GM12878 (cell line): ENCODE measurements at regions not wholly inside any gene's neighbourhood (a gene's known extent, or its start where the extent isn't known, plus 50 kb on each side); places are given as distances from the start of the nearest gene placed in this dataset.

Experiments used
- ATAC-seq: fragments of 200-7000 bp; cut with Tn5 transposase; 3 replicates; pipeline ENCODE4 v1.9.1; 2020; ENCODE audit warnings: mild to moderate bottlenecking, moderate library complexity
- BruUV-seq: library from RNA; stranded (reverse); fragments of 400-500 nt; replicated peaks from 2 replicates; lab custom pipeline; 2021; lab: Mats Ljungman, UMichigan
- CTCF ChIA-PET: fragments of 300-600 bp; sonication (Branson Sonifier 250); formaldehyde crosslinking; extraction: SDS; loops from one replicate; lab custom pipeline; 2021; ENCODE audit warnings: inconsistent platforms; lab: Yijun Ruan, JAX
- POLR2A ChIA-PET: fragments of 350-600 bp; formaldehyde crosslinking; extraction: SDS; loops from one replicate; lab custom pipeline; 2021; ENCODE audit warnings: inconsistent platforms; lab: Charles Lee
- RAD21 ChIA-PET: fragments of 300-600 bp; sonication (Branson Sonifier 250); formaldehyde crosslinking; loops from one replicate; lab custom pipeline; 2023; ENCODE audit warnings: antibody characterized with exemption; ENCODE audit not compliant: unreplicated experiment; lab: Charles Lee
- SMC1A ChIA-PET: fragments of 300-600 bp; sonication (Branson Sonifier 250); formaldehyde crosslinking; loops from one replicate; lab custom pipeline; 2023; ENCODE audit not compliant: unreplicated experiment, uncharacterized antibody; lab: Charles Lee
- DNase-seq: peaks from one replicate; pipeline ENCODE4 v3.0.0-alpha.2; 2011; ENCODE audit warnings: low read depth, low spot score
- FAIRE-seq: peaks from 3 replicates; lab custom pipeline; 2011; peaks lifted over from hg19 to GRCh38; lab: Jason Lieb, UNC
- H2AFZ ChIP-seq: 2 replicates; pipeline ENCODE4 v1.6.0; 2011; ENCODE audit warnings: low read depth, low read length, control low read depth; ENCODE audit not compliant: control insufficient read depth
- H3K27ac ChIP-seq: 2 replicates; pipeline ENCODE4 v1.5.1; 2011; ENCODE audit warnings: control low read depth; ENCODE audit not compliant: control insufficient read depth, insufficient read depth
- H3K27me3 ChIP-seq, 2 experiments: replicated peaks in 1 of 2; 2 replicates each; pipeline versions ENCODE4 v1.6.0 to v1.6.1; 2011; ENCODE audit warnings: low read length in 1 of 2; ENCODE audit not compliant: control insufficient read depth in 2 of 2, insufficient read depth in 2 of 2
- H3K36me3 ChIP-seq, 2 experiments: 2 replicates each; pipeline ENCODE4 v1.5.1; 2011; ENCODE audit warnings: low read length in 1 of 2; ENCODE audit not compliant: control insufficient read depth in 2 of 2, insufficient read depth in 2 of 2
- H3K4me1 ChIP-seq: 2 replicates; pipeline ENCODE4 v1.6.1; 2011; ENCODE audit warnings: mild to moderate bottlenecking, low read length, moderate library complexity, mixed read lengths; ENCODE audit not compliant: control insufficient read depth, insufficient read depth
- H3K4me2 ChIP-seq: 2 replicates; pipeline ENCODE4 v1.6.0; 2011; ENCODE audit warnings: control low read depth; ENCODE audit not compliant: control insufficient read depth, insufficient read depth
- H3K4me3 ChIP-seq: fragments of 200-600 bp; sonication (generic); 2 replicates; pipeline ENCODE4 v1.5.1; 2016
- H3K79me2 ChIP-seq: 2 replicates; pipeline ENCODE4 v1.6.0; 2011; ENCODE audit warnings: low read length; ENCODE audit not compliant: control insufficient read depth, insufficient read depth
- H3K9ac ChIP-seq: 2 replicates; pipeline ENCODE4 v1.8.0; 2011; ENCODE audit warnings: low read length, control low read depth, mixed read lengths; ENCODE audit not compliant: control insufficient read depth, insufficient read depth
- H3K9me3 ChIP-seq: replicated peaks from 3 replicates; pipeline ENCODE4 v1.5.1; 2011; ENCODE audit warnings: mild to moderate bottlenecking, low read length; ENCODE audit not compliant: control insufficient read depth, insufficient read depth
- H4K20me1 ChIP-seq: 2 replicates; pipeline ENCODE4 v1.6.0; 2011; ENCODE audit not compliant: control insufficient read depth, insufficient read depth
- NFXL1 ChIP-seq: fragments of 450-650 bp; IDR thresholded peaks from 2 replicates; pipeline ENCODE4 v1.6.1; 2017; ENCODE audit warnings: antibody characterized with exemption, mild to moderate bottlenecking, borderline replicate concordance
- POU2F2 ChIP-seq: IDR thresholded peaks from 3 replicates; pipeline ENCODE4 v1.6.1; 2011; ENCODE audit warnings: low read depth, mild to moderate bottlenecking, low read length, borderline replicate concordance
- RAD21 ChIP-seq: IDR thresholded peaks from 2 replicates; pipeline ENCODE4 v1.6.1; 2011; ENCODE audit warnings: mild to moderate bottlenecking, low read depth, low read length, moderate library complexity; ENCODE audit not compliant: insufficient read depth
- RBBP5 ChIP-seq: fragments of 200-600 bp; sonication (generic); conservative IDR thresholded peaks from 2 replicates; pipeline ENCODE4 v1.6.1; 2016
- SMAD1 ChIP-seq: fragments of 450-650 bp; IDR thresholded peaks from 2 replicates; pipeline ENCODE4 v1.6.1; 2018; ENCODE audit warnings: mild to moderate bottlenecking, low read depth; ENCODE audit not compliant: partially characterized antibody
- SMC3 ChIP-seq: IDR thresholded peaks from 2 replicates; pipeline ENCODE4 v1.6.1; 2011; ENCODE audit warnings: low read length, improper control_type of control experiment, borderline replicate concordance
- TCF3 ChIP-seq: IDR thresholded peaks from 2 replicates; pipeline ENCODE4 v1.6.1; 2012; ENCODE audit warnings: low read depth, mild to moderate bottlenecking, low read length, borderline replicate concordance; ENCODE audit not compliant: insufficient read depth
- YY1 ChIP-seq: IDR thresholded peaks from 2 replicates; pipeline ENCODE4 v1.6.1; 2011; ENCODE audit warnings: low read depth, mild to moderate bottlenecking, low read length
- WGBS: methylation state at CpG from one replicate; pipeline ENCODE4 v1.1.6; 2016; ENCODE audit warnings: low lambda C conversion rate; ENCODE audit not compliant: insufficient replicate concordance, insufficient coverage; ENCODE audit errors: missing lambda C conversion rate; 5-methylcytosine and 5-hydroxymethylcytosine counted together
- in situ Hi-C: fragments of 300-500 bp; cut with MboI; formaldehyde crosslinking; loops from 9 replicates; pipeline ENCODE4 v1.14.3; 2018; ENCODE audit warnings: mixed read lengths
- intact Hi-C: fragments of 100-400 bp; cut with micrococcal nuclease; formaldehyde crosslinking; loops from one replicate; pipeline ENCODE4 v1.14.2; 2022; ENCODE audit not compliant: unreplicated experiment
- TF ChIP-seq, protein P1 (sequence below): IDR thresholded peaks from 2 replicates; pipeline ENCODE4 v1.6.1; 2012; ENCODE audit warnings: low read depth, low read length, improper control_type of control experiment
- TF ChIP-seq, protein P2 (sequence below): fragments of 150-350 bp; IDR thresholded peaks from 2 replicates; pipeline ENCODE4 v1.6.1; 2014; ENCODE audit warnings: mild to moderate bottlenecking, low read depth, low read length
- TF ChIP-seq, protein P3 (sequence below): fragments of 150-350 bp; IDR thresholded peaks from 2 replicates; pipeline ENCODE4 v1.6.1; 2016; ENCODE audit warnings: low read depth, low read length
- TF ChIP-seq, protein P4 (sequence below), 3 experiments: IDR thresholded peaks in 2 of 3; conservative IDR thresholded peaks in 1 of 3; 2 replicates each; pipeline ENCODE4 v1.5.1; 2011; ENCODE audit warnings: low read depth in 3 of 3, low read length in 3 of 3, mild to moderate bottlenecking in 3 of 3, control low read depth in 2 of 3, moderate library complexity in 2 of 3, inconsistent platforms in 1 of 3, mixed read lengths in 1 of 3; ENCODE audit not compliant: control insufficient read depth in 2 of 3, insufficient read depth in 1 of 3; ENCODE audit errors: extremely low read depth in 1 of 3

DNA sequence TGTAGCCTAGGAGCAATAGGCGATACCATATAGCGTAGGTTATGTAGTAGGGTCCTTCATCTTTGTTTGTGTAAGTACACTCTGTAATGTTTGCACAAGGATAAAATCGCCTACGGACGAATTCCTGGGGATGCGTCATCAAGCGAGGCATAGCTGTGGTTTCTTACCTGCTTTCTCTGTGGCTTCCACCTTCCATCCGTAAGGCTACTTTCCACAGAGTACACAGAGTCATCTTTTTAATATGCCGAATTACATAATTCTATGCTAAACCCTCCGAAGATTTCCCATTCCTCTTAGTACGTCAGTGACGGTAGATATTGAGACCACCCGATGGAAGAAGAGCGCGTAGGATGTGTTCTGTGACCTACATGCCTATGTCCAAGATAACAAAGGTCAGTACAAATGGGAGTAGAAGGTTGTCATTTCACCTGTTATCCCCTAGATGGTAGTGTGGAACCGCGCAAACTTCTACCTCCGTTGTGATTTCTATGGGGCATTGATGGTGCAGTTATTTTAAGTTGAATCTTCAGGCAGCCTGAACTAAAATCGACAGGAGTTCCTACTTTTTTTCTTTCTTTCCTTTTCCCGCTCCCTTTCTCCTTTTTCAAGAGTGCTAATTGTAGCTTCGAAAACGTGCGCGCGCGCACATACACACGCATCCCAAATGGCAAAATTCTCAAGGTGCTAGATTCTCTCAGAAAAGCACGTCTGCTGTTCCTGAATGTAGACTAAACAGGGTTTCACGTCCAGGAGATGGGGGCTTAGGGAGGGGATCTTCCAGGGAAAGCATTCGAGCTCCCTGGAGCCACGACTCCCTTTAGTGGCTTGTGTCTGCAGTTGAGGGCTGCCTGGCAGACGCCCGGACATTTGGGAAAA lies 111.7 kb upstream of the MBL2 start:
- peak; percentile 95 for ATAC-seq
- RAD21 ChIA-PET: interaction anchor here (1.1 kb wide), 1 partner anchor 31 kb away, joined by 3 read pairs; no protein-coding TSS in a partner anchor
- H3K4me2 ChIP-seq: no peak overlapping the region
- DNase-seq: peak; percentile 25
- H3K36me3 ChIP-seq: no peaks in the 10 kb centered on the region
- no peak overlapping the region for H3K4me3 ChIP-seq
- TF ChIP-seq POU2F2: no peak
- TF ChIP-seq SMC3: peak; percentile 64; the same call in 1 of the 2 replicates
- no peak for TF ChIP-seq NFXL1
- no peak for TF ChIP-seq TCF3
- TF ChIP-seq, protein P1, sequence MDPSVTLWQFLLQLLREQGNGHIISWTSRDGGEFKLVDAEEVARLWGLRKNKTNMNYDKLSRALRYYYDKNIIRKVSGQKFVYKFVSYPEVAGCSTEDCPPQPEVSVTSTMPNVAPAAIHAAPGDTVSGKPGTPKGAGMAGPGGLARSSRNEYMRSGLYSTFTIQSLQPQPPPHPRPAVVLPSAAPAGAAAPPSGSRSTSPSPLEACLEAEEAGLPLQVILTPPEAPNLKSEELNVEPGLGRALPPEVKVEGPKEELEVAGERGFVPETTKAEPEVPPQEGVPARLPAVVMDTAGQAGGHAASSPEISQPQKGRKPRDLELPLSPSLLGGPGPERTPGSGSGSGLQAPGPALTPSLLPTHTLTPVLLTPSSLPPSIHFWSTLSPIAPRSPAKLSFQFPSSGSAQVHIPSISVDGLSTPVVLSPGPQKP: no peak
- TF ChIP-seq, protein P2, sequence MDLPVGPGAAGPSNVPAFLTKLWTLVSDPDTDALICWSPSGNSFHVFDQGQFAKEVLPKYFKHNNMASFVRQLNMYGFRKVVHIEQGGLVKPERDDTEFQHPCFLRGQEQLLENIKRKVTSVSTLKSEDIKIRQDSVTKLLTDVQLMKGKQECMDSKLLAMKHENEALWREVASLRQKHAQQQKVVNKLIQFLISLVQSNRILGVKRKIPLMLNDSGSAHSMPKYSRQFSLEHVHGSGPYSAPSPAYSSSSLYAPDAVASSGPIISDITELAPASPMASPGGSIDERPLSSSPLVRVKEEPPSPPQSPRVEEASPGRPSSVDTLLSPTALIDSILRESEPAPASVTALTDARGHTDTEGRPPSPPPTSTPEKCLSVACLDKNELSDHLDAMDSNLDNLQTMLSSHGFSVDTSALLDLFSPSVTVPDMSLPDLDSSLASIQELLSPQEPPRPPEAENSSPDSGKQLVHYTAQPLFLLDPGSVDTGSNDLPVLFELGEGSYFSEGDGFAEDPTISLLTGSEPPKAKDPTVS: no peak
- TF ChIP-seq, protein P3, sequence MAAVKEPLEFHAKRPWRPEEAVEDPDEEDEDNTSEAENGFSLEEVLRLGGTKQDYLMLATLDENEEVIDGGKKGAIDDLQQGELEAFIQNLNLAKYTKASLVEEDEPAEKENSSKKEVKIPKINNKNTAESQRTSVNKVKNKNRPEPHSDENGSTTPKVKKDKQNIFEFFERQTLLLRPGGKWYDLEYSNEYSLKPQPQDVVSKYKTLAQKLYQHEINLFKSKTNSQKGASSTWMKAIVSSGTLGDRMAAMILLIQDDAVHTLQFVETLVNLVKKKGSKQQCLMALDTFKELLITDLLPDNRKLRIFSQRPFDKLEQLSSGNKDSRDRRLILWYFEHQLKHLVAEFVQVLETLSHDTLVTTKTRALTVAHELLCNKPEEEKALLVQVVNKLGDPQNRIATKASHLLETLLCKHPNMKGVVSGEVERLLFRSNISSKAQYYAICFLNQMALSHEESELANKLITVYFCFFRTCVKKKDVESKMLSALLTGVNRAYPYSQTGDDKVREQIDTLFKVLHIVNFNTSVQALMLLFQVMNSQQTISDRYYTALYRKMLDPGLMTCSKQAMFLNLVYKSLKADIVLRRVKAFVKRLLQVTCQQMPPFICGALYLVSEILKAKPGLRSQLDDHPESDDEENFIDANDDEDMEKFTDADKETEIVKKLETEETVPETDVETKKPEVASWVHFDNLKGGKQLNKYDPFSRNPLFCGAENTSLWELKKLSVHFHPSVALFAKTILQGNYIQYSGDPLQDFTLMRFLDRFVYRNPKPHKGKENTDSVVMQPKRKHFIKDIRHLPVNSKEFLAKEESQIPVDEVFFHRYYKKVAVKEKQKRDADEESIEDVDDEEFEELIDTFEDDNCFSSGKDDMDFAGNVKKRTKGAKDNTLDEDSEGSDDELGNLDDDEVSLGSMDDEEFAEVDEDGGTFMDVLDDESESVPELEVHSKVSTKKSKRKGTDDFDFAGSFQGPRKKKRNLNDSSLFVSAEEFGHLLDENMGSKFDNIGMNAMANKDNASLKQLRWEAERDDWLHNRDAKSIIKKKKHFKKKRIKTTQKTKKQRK: no peak
- peak; percentile 90 for TF ChIP-seq RAD21
- no peak for TF ChIP-seq SMAD1
- TF ChIP-seq YY1: 0 out of 2 replicates have a peak, but pooled peaks have one; percentile 18
- TF ChIP-seq, protein P4, sequence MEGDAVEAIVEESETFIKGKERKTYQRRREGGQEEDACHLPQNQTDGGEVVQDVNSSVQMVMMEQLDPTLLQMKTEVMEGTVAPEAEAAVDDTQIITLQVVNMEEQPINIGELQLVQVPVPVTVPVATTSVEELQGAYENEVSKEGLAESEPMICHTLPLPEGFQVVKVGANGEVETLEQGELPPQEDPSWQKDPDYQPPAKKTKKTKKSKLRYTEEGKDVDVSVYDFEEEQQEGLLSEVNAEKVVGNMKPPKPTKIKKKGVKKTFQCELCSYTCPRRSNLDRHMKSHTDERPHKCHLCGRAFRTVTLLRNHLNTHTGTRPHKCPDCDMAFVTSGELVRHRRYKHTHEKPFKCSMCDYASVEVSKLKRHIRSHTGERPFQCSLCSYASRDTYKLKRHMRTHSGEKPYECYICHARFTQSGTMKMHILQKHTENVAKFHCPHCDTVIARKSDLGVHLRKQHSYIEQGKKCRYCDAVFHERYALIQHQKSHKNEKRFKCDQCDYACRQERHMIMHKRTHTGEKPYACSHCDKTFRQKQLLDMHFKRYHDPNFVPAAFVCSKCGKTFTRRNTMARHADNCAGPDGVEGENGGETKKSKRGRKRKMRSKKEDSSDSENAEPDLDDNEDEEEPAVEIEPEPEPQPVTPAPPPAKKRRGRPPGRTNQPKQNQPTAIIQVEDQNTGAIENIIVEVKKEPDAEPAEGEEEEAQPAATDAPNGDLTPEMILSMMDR (IDR thresholded peaks at IDR 0.05 in 2 of 3, conservative IDR thresholded peaks at IDR 0.05 in 1 of 3; ENCODE audit: control insufficient read depth in 2 of 3, extremely low read depth in 1 of 3, insufficient read depth in 1 of 3, low read depth in 3 of 3, low read length in 3 of 3): peak; percentile 78 to 84 (median 83)
- TF ChIP-seq RBBP5: no peak
- 38% methylated on average over 33 of the region's 33 CpGs for WGBS
- CTCF ChIA-PET: interaction anchor here (0.6 to 2.9 kb wide), 8 partner anchors 37 to 432 kb away, joined by 3 to 11 read pairs (median 4); no protein-coding TSS in a partner anchor
- H2AFZ ChIP-seq: no peak overlapping the region; the same call in 1 of the 2 replicates
- H3K9me3 ChIP-seq: no peaks in the 10 kb centered on the region
- no peaks in the 10 kb centered on the region for H3K79me2 ChIP-seq
- POLR2A ChIA-PET: no interaction called here
- FAIRE-seq: peak; percentile 94
- no peak overlapping the region for H3K27ac ChIP-seq
- H3K9ac ChIP-seq: no peak overlapping the region
- SMC1A ChIA-PET: interaction anchor here (2.1 kb wide), 1 partner anchor 66 kb away, joined by 6 read pairs; no protein-coding TSS in a partner anchor
- BruUV-seq: no TSS peak
- intact Hi-C loops: loop anchor here (1.0 to 10.0 kb wide), 5 partner anchors 66 to 1518 kb away; no protein-coding TSS in a partner anchor
- in situ Hi-C loops: no loop called here
- no peaks in the 10 kb centered on the region for H4K20me1 ChIP-seq
- H3K27me3 ChIP-seq: no peaks in the 10 kb centered on the region; a peak in 1 of 4 replicates
- no peaks in the 10 kb centered on the region for H3K4me1 ChIP-seq
